ENCODE measurements at regions not wholly inside any gene's neighbourhood (a gene's known extent, or its start where the extent isn't known, plus 50 kb on each side); places are given as distances from the start of the nearest gene placed in this dataset.
"Not testable (repeated sequence)": the region's sequence is repeated elsewhere in the genome, so short reads cannot be mapped to it uniquely, and the experiment has no call there.

- no peak for DNase-seq
These were observed 120.1 kb downstream of the NKX6-1 start for GRCh38 chr4:84378983-84379382.

DNA sequence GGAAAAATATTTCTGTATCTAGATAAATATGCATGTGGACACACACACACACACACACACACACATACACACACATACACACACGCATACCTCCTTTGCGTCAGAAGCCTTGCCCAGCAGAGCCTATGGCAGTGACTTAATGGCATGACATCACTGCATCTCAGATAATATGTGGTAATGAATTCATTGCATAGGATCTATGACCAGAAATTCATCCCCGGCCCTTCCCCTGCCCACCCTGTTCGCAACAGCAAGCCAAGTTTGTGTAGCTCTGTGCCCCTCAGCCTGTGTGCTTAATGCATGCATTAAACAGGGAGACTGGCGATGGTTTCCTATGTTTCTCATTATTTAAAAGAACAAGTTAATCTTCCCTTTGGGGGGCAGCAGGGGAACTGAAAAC lies 120.7 kb downstream of the NKX6-1 start:
- DNase-seq, result no peak

DNA sequence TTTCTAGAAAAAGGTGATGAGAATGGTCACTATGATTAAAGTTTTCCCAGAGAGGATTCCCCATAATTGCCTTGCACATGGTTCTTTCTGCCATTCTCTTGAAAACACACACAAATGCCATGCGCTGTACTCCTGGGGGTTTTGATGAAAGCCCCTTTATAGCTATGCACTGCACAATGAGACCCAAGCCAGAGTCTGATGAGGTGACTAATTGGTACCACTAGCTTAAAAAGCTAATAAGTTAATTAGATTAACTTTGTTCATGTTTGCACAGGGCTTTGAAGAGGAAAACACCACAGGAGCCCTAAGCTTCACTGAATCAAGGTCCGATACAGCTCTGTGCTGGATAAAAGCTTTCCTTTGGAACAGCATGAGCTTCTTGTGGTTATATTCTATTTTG lies 132.2 kb downstream of the NKX6-1 start:
- no peak for DNase-seq

GRCh38 chr4:84366161-84366560 lies 132.9 kb downstream of the NKX6-1 start:
- no peak for DNase-seq

GRCh38 chr4:84362896-84363655 lies 136.0 kb downstream of the NKX6-1 start:
- no peak for DNase-seq

DNA sequence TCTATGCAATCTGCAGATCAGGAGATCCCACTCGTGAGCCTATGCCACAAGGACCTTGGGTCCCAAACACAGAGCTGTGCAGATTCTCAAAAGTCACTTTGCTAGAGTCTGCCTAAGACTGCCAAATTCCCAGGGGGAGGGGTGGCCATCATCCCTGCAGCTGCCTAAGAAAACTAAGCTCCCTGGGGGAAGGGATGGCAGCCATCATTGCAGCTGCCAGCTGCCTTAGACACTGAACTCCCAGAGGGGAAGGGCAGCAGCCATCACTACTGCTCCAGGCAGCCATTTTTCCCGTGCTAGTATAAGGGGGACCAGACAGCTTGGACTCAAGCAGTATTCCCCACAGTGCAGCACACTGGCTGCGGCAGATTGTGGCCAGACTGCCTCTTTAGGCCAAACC lies 156.9 kb downstream of the NKX6-1 start:
- no peak for DNase-seq

DNA sequence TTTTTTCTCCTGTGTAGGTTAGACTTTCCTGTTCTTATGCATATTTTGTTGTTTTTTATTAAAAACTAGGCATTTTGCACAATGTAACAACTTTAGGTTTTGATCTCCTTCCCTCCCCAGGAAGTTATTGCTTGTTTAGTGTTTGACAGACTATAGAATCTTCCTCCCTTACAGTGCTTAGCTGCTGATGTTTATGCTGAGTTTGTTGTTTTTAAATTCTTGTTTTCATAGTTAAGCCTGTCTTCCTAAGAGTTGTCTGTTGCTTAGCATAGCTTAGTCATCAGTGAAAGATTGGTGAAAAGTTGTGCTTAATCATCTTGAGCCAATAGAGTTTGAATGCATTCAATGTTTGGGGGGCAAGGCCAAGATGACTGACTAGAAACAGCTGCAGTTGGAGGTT lies 157.5 kb downstream of the NKX6-1 start:
- no peak for DNase-seq

- no peak for DNase-seq
These were observed 160.7 kb downstream of the NKX6-1 start for GRCh38 chr4:84338367-84338766.

GRCh38 chr4:84336964-84337705 lies 162.0 kb downstream of the NKX6-1 start:
- no peak for DNase-seq

DNA sequence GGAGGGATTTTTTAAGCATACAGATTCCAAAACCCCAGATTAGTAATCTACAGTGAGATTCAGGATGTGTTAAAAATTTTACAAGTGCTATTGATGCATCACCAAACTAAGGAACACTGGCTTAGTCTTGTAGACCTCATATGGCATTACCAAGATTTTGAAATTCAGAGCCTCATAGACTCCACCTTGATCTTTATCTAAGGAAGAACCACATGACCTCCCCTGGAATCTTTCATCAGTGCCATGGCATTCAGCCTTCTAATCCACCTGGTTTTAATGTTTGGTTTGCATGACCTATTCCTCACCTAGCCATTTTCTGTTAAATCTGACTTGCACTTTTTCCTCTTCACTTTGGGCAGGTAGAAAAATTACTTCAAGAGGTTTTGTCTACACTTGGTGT lies 171.6 kb downstream of the NKX6-1 start:
- DNase-seq, result no peak

GRCh38 chr4:84325625-84326024 lies 173.5 kb downstream of the NKX6-1 start:
- DNase-seq, result no peak

GRCh38 chr4:84324303-84325245 lies 174.5 kb downstream of the NKX6-1 start:
- DNase-seq, result no peak

- DNase-seq, result no peak
These were observed 180.0 kb downstream of the NKX6-1 start for GRCh38 chr4:84319124-84319523.

GRCh38 chr4:84317513-84317912 lies 181.6 kb downstream of the NKX6-1 start:
- no peak for DNase-seq

DNA sequence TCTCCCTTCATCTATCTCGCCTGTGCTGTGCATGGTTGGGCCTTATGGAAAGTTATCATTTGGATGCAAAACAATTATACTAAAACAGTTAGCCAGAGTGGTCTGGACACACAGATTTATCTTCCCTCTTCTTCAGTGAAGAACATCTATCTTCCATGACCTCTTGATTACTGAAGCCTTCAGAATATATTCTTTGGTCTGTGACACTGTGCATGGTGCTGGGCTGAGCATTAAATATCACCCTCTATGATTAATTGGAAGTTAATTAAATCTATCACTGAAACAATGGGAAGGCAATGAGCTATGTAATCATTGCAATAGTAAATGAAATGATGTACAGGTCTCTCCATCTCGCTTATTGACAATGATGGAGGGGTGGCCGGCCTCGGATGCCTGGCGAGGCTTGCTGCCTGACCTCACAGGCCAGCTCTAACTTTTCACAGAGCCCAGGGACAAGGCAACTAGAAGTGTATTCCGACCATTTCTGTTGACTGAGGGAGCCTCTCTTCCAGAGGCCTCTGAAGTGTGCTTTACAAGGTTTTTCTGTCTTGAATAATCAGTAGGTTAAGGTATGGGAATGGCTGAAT lies 186.6 kb downstream of the NKX6-1 start:
- no peak for DNase-seq

DNA sequence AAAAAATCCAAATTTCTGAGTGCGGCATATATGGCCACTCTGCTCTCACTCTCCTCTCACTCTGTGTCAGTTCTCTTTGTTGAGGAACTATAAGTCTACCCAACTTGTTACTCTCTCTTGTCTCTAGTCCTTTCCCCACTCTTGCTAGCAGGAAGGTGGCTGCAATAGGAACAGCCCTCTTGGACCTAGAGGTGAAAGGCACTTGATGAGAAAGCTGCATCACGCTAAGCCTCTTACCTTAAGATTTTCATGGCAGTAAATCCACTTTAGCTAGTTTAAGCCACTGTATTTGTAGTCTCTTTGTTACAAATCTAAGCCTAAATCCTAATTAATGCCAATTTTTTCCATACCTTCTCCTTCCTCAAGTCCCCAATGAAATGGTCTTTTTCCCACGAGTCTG lies 189.9 kb downstream of the NKX6-1 start:
- no peak for DNase-seq

GRCh38 chr4:84298719-84299254 lies 200.3 kb downstream of the NKX6-1 start:
- DNase-seq, result not testable (repeated sequence)

DNA sequence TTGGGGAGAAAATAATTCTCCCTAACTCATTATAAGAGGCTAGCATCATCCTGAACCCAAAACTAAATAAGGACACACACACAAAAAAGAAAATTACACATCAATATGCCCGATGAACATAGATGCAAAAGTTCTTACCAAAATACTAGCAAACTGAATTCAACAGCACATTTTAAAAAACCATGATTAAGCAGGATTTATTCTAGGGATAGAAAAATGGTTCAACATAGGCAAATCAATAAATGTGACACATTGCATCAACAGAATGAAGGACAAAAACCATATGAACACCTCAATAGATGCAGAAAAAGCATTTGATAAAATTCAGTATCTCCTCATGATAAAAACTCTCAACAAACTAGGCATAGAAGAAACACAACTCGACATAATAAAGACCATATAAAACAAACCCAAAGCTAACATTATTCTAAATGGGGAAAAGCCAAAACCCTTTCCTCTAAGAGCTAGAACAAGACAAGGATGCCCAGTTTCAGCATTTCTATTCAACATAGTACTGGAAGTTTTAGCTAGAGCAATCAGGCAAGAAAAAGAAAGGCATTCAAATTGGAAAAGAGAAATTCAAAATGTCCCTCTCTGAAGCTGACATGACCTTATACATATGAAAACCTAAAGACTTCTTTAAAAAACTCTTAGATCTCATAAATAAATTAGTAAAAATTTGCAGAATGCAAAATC lies 200.9 kb downstream of the NKX6-1 start:
- DNase-seq, result no peak

- DNase-seq, result no peak
These were observed 207.1 kb downstream of the NKX6-1 start for GRCh38 chr4:84291969-84292368.

GRCh38 chr4:84286048-84286447 lies 213.0 kb downstream of the NKX6-1 start:
- DNase-seq, result peak; percentile 52

GRCh38 chr4:84279678-84280077 lies 219.4 kb downstream of the NKX6-1 start:
- no peak for DNase-seq

GRCh38 chr4:84277923-84278322 lies 221.2 kb downstream of the NKX6-1 start:
- no peak for DNase-seq
